ENCODE measurements at regions not wholly inside any gene's neighbourhood (a gene's known extent, or its start where the extent isn't known, plus 50 kb on each side); places are given as distances from the start of the nearest gene placed in this dataset.

DNA sequence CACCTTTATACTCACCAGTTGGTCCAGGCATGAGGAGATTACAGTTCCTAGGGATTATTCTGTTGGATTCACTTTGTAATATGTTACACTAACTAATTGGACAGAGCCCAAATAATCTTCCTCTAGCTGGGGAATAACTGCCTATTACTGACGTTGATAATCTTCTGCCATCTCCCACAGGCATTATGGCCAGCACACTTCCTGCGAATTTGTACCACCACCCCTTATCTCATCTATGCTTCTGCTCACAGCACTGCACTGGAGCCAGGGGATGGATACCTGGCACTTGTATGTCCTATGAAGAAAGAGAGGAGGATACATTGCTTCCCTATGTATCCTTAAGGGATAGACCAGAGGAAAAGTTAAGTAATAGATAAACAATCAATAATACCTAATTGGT is 494.8 kb upstream of the MAN1A1 start:
- H3K4me3 ChIP-seq (replicated peaks in 1 of 4; ENCODE audit: control extremely low read depth in 1 of 4, insufficient read depth in 1 of 4, low read depth in 3 of 4, low read length in 4 of 4): no peak overlapping the region
- no peaks in the 10 kb centered on the region for H4K20me1 ChIP-seq (ENCODE audit: control insufficient read depth, extremely low read depth, insufficient read depth, low read length)
- no peaks in the 10 kb centered on the region for H3K9me3 ChIP-seq (ENCODE audit: control insufficient read depth, insufficient read depth, low read depth, low read length)
- no peak overlapping the region for H3K9ac ChIP-seq (ENCODE audit: insufficient read depth, low read length)
- no peak overlapping the region for H2AFZ ChIP-seq (ENCODE audit: low read length)
- DNase-seq (ENCODE audit: low read depth in 2 of 2): no peak
- no peaks in the 10 kb centered on the region for H3K4me1 ChIP-seq (ENCODE audit: control insufficient read depth, extremely low read depth, insufficient read depth, low read length)
- H3K36me3 ChIP-seq (ENCODE audit: control insufficient read depth, insufficient read depth, low read length): no peaks in the 10 kb centered on the region
- H3K27ac ChIP-seq (ENCODE audit: insufficient read depth, low read length): no peak overlapping the region
- H3K27me3 ChIP-seq (ENCODE audit: control insufficient read depth, insufficient read depth, low read length): no peaks in the 10 kb centered on the region
- no peak overlapping the region for H3K4me2 ChIP-seq (ENCODE audit: extremely low read depth, insufficient read depth, low read length)
- TF ChIP-seq EZH2 (IDR thresholded peaks at IDR 0.05; ENCODE audit: low read length, missing control alignments): no peak
- TF ChIP-seq, protein P1, sequence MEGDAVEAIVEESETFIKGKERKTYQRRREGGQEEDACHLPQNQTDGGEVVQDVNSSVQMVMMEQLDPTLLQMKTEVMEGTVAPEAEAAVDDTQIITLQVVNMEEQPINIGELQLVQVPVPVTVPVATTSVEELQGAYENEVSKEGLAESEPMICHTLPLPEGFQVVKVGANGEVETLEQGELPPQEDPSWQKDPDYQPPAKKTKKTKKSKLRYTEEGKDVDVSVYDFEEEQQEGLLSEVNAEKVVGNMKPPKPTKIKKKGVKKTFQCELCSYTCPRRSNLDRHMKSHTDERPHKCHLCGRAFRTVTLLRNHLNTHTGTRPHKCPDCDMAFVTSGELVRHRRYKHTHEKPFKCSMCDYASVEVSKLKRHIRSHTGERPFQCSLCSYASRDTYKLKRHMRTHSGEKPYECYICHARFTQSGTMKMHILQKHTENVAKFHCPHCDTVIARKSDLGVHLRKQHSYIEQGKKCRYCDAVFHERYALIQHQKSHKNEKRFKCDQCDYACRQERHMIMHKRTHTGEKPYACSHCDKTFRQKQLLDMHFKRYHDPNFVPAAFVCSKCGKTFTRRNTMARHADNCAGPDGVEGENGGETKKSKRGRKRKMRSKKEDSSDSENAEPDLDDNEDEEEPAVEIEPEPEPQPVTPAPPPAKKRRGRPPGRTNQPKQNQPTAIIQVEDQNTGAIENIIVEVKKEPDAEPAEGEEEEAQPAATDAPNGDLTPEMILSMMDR (conservative IDR thresholded peaks at IDR 0.05 in 1 of 2, IDR thresholded peaks at IDR 0.05 in 1 of 2; ENCODE audit: low read depth in 1 of 2, low read length in 2 of 2): no peak
- no peaks in the 10 kb centered on the region for H3K79me2 ChIP-seq (ENCODE audit: control insufficient read depth, insufficient read depth, low read length)

DNA sequence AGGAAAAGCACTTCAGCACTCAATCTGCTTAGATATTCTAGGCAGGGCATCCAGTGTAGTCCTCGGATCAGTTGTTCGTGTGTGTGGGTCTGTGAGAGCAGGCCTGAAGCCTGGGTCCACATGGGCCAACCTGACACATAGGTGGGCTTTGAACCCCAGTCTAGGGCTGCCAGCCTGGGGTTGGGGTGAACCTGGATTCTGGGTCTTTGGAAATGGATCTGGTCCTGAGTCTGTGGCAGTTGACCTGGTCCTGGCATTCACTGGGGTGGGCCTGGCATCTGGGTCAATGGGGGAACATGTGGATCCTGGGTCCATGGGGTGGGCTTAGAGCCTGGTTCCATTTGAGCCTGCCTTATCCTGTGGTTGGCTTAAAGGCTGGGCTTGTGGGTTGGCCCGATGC is 492.6 kb upstream of the MAN1A1 start:
- no peak overlapping the region for H3K27ac ChIP-seq (ENCODE audit: insufficient read depth, low read length)
- H3K4me2 ChIP-seq (ENCODE audit: extremely low read depth, insufficient read depth, low read length): no peak overlapping the region
- H3K9me3 ChIP-seq (ENCODE audit: control insufficient read depth, insufficient read depth, low read depth, low read length): no peaks in the 10 kb centered on the region
- H3K4me1 ChIP-seq (ENCODE audit: control insufficient read depth, extremely low read depth, insufficient read depth, low read length): no peaks in the 10 kb centered on the region
- TF ChIP-seq EZH2 (IDR thresholded peaks at IDR 0.05; ENCODE audit: low read length, missing control alignments): no peak
- TF ChIP-seq, protein P1 (conservative IDR thresholded peaks at IDR 0.05 in 1 of 2, IDR thresholded peaks at IDR 0.05 in 1 of 2; ENCODE audit: low read depth in 1 of 2, low read length in 2 of 2): no peak
- H3K4me3 ChIP-seq (replicated peaks in 1 of 4; ENCODE audit: control extremely low read depth in 1 of 4, insufficient read depth in 1 of 4, low read depth in 3 of 4, low read length in 4 of 4): no peak overlapping the region
- H3K79me2 ChIP-seq (ENCODE audit: control insufficient read depth, insufficient read depth, low read length): no peaks in the 10 kb centered on the region
- no peaks in the 10 kb centered on the region for H3K27me3 ChIP-seq (ENCODE audit: control insufficient read depth, insufficient read depth, low read length)
- no peaks in the 10 kb centered on the region for H4K20me1 ChIP-seq (ENCODE audit: control insufficient read depth, extremely low read depth, insufficient read depth, low read length)
- no peak overlapping the region for H3K9ac ChIP-seq (ENCODE audit: insufficient read depth, low read length)
- H3K36me3 ChIP-seq (ENCODE audit: control insufficient read depth, insufficient read depth, low read length): no peaks in the 10 kb centered on the region
- no peak overlapping the region for H2AFZ ChIP-seq (ENCODE audit: low read length)
- DNase-seq (ENCODE audit: low read depth in 2 of 2): no peak

DNA sequence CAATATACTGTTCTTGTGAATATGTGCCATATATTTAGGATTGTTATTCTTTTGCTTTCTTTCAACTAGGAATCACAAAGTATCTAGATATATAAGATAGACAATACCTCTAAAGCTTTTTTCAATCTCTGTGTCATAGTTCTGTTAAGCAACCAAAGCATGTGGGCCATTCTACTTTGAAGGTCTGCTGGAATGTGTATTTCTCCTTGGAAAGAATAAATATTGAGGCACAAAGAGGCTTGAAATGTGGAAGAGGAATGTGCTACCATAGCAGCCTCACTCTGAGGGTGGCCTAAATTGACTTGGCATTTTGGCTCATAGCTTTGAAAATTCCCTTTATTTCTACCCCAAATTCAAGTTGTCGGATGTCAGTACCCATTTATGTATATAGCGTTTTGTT is 488.5 kb upstream of the MAN1A1 start:
- Histone ChIP-seq H3K4me3 (replicated peaks in 1 of 4; ENCODE audit: control extremely low read depth in 1 of 4, insufficient read depth in 1 of 4, low read depth in 3 of 4, low read length in 4 of 4) (no peak overlapping the region), H3K27ac (ENCODE audit: insufficient read depth, low read length) (no peak overlapping the region), H3K4me2 (ENCODE audit: extremely low read depth, insufficient read depth, low read length) (no peak overlapping the region), H3K36me3 (ENCODE audit: control insufficient read depth, insufficient read depth, low read length) (no peaks in the 10 kb centered on the region), H3K4me1 (ENCODE audit: control insufficient read depth, extremely low read depth, insufficient read depth, low read length) (no peaks in the 10 kb centered on the region), H3K9me3 (ENCODE audit: control insufficient read depth, insufficient read depth, low read depth, low read length) (no peaks in the 10 kb centered on the region), H3K79me2 (ENCODE audit: control insufficient read depth, insufficient read depth, low read length) (no peaks in the 10 kb centered on the region), H2AFZ (ENCODE audit: low read length) (no peak overlapping the region), H3K9ac (ENCODE audit: insufficient read depth, low read length) (no peak overlapping the region), H4K20me1 (ENCODE audit: control insufficient read depth, extremely low read depth, insufficient read depth, low read length) (no peaks in the 10 kb centered on the region), H3K27me3 (ENCODE audit: control insufficient read depth, insufficient read depth, low read length) (no peaks in the 10 kb centered on the region)
- no peak for TF ChIP-seq EZH2 (IDR thresholded peaks at IDR 0.05; ENCODE audit: low read length, missing control alignments)
- TF ChIP-seq, protein P1 (conservative IDR thresholded peaks at IDR 0.05 in 1 of 2, IDR thresholded peaks at IDR 0.05 in 1 of 2; ENCODE audit: low read depth in 1 of 2, low read length in 2 of 2): no peak
- no peak for DNase-seq (ENCODE audit: low read depth in 2 of 2)
